ENCODE measurements at regions not wholly inside any gene's neighbourhood (a gene's known extent, or its start where the extent isn't known, plus 50 kb on each side); places are given as distances from the start of the nearest gene placed in this dataset.

DNA sequence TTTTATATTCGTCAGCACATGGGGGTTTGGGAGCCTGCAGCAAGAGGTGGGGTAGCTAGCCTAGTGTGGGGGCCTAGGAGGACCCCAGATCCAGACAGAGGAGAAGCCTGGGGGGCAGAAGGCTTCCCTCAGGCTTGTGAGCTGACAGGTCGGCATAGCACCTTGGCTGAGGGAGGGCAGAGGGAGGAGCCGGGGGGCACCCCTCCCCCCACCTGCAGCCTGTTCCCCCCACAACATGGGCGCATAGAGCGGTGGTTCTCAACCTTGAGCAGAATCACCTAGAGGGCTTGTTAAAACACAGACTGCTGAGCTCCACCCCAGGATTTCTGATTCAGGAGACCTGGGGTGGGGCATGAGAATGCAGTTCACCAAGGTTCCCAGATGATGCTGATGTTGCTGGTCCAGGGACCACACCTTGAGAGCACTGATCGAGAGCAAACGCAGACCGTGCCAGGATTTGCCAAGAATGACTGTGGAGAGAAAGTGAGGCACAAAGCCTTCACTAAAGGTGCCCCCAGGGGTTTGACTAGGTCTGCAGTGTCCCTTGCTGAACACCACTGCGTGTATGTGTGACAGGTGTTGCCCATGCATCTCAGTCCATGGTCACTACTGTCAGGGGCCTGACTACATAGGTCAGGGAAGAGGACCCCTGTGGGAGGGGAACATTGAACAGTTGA, 163.3 kb downstream of the MACROH2A1 start:
- H3K4me1 ChIP-seq (ENCODE audit: low read depth): no peaks in the 10 kb centered on the region
- H3K36me3 ChIP-seq (ENCODE audit: low read depth): no peaks in the 10 kb centered on the region
- no peak for DNase-seq
- H3K4me3 ChIP-seq: no peak overlapping the region
- intact Hi-C loops (cut with DNase I, micrococcal nuclease): no loop called here
- no peaks in the 10 kb centered on the region for H3K9me3 ChIP-seq
- no peak for ATAC-seq
- TF ChIP-seq CTCF (IDR thresholded peaks at IDR 0.05): no peak

GRCh38 chr5:135234666-135235401, 164.2 kb downstream of the MACROH2A1 start:
- TF ChIP-seq CTCF (IDR thresholded peaks at IDR 0.05): no peak
- Histone ChIP-seq H3K4me1 (ENCODE audit: low read depth) (no peaks in the 10 kb centered on the region), H3K36me3 (ENCODE audit: low read depth) (no peaks in the 10 kb centered on the region), H3K4me3 (no peak overlapping the region), H3K9me3 (no peaks in the 10 kb centered on the region)
- no peak for ATAC-seq
- DNase-seq: no peak
- intact Hi-C loops (cut with DNase I, micrococcal nuclease): no loop called here

GRCh38 chr5:135234242-135234641, 164.8 kb downstream of the MACROH2A1 start:
- no peak for TF ChIP-seq CTCF (IDR thresholded peaks at IDR 0.05)
- no peaks in the 10 kb centered on the region for H3K9me3 ChIP-seq
- H3K36me3 ChIP-seq (ENCODE audit: low read depth): no peaks in the 10 kb centered on the region
- H3K4me3 ChIP-seq: no peak overlapping the region
- no peaks in the 10 kb centered on the region for H3K4me1 ChIP-seq (ENCODE audit: low read depth)
- no peak for DNase-seq
- intact Hi-C loops (cut with DNase I, micrococcal nuclease): no loop called here
- no peak for ATAC-seq

- intact Hi-C loops (cut with DNase I, micrococcal nuclease): no loop called here
- Histone ChIP-seq H3K4me3 (no peak overlapping the region), H3K36me3 (ENCODE audit: low read depth) (no peaks in the 10 kb centered on the region), H3K4me1 (ENCODE audit: low read depth) (no peaks in the 10 kb centered on the region), H3K9me3 (no peaks in the 10 kb centered on the region)
- ATAC-seq (no peak), DNase-seq (no peak)
- no peak for TF ChIP-seq CTCF (IDR thresholded peaks at IDR 0.05)
These were observed 165.6 kb downstream of the MACROH2A1 start for GRCh38 chr5:135233477-135233876.

DNA sequence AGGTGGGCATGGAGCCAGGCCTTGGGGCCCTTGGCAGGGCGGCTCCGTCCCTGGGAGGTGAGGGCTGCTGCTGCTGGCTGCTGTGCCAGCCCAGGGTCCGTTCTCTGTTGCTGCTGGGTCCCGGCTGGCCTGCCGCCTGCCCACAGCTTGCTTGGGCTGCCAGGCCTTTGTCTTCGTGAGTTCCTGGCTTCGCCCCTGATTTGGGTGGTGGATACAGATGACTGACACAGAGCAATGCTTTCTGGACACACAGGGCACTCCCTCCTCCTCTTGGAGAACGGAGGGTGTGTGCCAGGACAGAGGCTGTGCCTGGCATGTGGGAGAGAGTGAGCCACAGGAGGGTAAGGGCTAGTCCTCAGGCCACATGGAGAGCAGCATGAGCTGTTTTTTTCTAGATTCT, 166.1 kb downstream of the MACROH2A1 start:
- intact Hi-C loops (cut with DNase I, micrococcal nuclease): no loop called here
- ATAC-seq: no peak

More for the DNA sequence above, 166.1 kb downstream of the MACROH2A1 start:
- Histone ChIP-seq H3K4me3 (no peak overlapping the region), H3K9me3 (no peaks in the 10 kb centered on the region), H3K36me3 (ENCODE audit: low read depth) (no peaks in the 10 kb centered on the region), H3K4me1 (ENCODE audit: low read depth) (no peaks in the 10 kb centered on the region)
- DNase-seq: no peak
- TF ChIP-seq CTCF (IDR thresholded peaks at IDR 0.05): no peak
